HFFc6 (cell line): ENCODE measurements at regions not wholly inside any gene's neighbourhood (a gene's known extent, or its start where the extent isn't known, plus 50 kb on each side); places are given as distances from the start of the nearest gene placed in this dataset.
A peak's percentile ranks its signal among the peaks of the same experiment; 100 is the strongest.

Experiments used
- DNase-seq: peaks from one replicate; pipeline ENCODE4 v3.0.0-alpha.2; 2018
- H3K27ac Mint-ChIP-seq: 2 replicates; pipeline ENCODE4 v1.8.0; 2020; ENCODE audit warnings: mild to moderate bottlenecking, mixed read lengths
- H3K27me3 Mint-ChIP-seq: 2 replicates; pipeline ENCODE4 v1.8.0; 2021; ENCODE audit warnings: mild to moderate bottlenecking, moderate library complexity, mixed read lengths; ENCODE audit not compliant: insufficient read depth
- H3K36me3 Mint-ChIP-seq: 2 replicates; pipeline ENCODE4 v1.8.0; 2021; ENCODE audit warnings: low read depth, mixed read lengths
- H3K4me1 Mint-ChIP-seq: 2 replicates; pipeline ENCODE4 v1.8.0; 2020; ENCODE audit warnings: low read depth, mixed read lengths
- H3K4me3 Mint-ChIP-seq: 2 replicates; pipeline ENCODE4 v1.8.0; 2020; ENCODE audit warnings: mild to moderate bottlenecking, moderate library complexity, mixed read lengths
- H3K9me3 Mint-ChIP-seq: 2 replicates; pipeline ENCODE4 v1.8.0; 2020; ENCODE audit warnings: mild to moderate bottlenecking, mixed read lengths
- CTCF ChIP-seq: fragments of 200-600 bp; sonication (generic); IDR thresholded peaks from 2 replicates; pipeline ENCODE4 v1.5.0; 2021; ENCODE audit warnings: antibody characterized with exemption, mild to moderate bottlenecking

DNA sequence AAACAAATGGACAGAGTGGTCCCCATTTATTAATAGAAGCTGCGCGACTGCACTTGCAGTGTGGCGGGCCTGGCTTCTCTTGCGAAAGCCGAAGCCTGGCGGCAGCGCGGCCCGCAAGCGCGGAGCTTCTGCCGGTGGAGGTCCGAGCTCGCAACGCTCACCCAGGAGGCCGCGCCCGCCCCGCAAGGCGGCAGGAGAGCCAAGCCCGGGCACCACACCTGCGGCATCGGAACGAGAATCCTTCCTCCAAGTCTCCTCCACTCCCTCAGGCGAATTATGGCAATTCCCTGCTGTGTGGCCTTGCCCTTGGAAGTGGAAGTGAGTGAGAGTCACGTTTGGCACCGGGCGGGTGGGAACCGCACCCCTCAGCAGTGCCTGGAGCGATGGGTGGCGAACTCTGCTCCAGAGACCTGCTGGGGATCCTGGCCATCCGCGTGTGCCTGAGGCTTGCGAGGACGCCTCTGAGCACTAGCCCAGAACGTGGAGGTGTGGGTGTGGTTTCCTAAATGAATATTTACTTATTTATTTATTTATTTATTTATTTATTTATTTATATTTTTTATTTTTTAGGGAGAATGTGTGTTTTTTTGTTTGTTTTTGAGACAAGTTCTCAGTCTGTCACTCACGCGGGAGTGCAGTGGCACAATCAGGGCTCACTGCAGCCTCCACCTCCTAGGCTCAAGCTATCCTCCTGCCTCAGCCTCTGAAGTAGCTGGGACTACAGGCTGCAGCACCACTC is 133.7 kb upstream of the UBE2E1 start:
- Mint-ChIP-seq H3K9me3 (no peaks in the 10 kb centered on the region), H3K27me3 (peaks cover 2% of the 10 kb centered on the region; the same call in 1 of the 2 replicates), H3K4me1 (peaks cover 53% of the 10 kb centered on the region), H3K27ac (no peak overlapping the region; the same call in 1 of the 2 replicates), H3K36me3 (no peaks in the 10 kb centered on the region), H3K4me3 (peak overlapping the region; percentile 78)
- no peak for DNase-seq
- no peak for TF ChIP-seq CTCF

- no peak for TF ChIP-seq CTCF
- Mint-ChIP-seq H3K4me3 (peak overlapping the region; percentile 33; the same call in 1 of the 2 replicates), H3K4me1 (peaks cover 46% of the 10 kb centered on the region)
Observed at GRCh38 chr3:23672628-23673027, 133.1 kb upstream of the UBE2E1 start.

DNA sequence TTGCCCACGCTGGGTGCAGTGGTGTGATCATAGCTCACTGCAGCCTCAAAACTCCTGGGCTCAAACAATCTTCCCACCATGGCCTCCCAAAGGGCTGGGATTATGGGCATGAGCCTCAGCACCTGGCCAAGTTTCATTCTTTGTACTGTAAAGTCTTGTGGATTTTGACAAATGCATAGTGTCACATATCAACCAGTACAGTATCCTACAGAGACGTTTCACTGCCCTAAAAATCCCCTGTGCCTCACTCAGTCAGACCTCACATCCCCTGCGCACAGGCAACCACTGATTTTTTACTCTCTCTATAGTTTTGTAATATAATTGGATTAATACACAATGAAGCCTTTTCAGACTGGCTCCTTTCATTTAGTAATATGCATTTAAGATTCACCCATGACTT is 130.7 kb upstream of the UBE2E1 start:
- DNase-seq = no peak
- H3K36me3 Mint-ChIP-seq = peaks cover 7% of the 10 kb centered on the region; the same call in 1 of the 2 replicates
- peaks cover 1% of the 10 kb centered on the region; the same call in 1 of the 2 replicates for H3K27me3 Mint-ChIP-seq
- TF ChIP-seq CTCF = no peak
- peaks cover 6% of the 10 kb centered on the region; the same call in 1 of the 2 replicates for H3K9me3 Mint-ChIP-seq
- H3K4me3 Mint-ChIP-seq = no peak overlapping the region
- no peak overlapping the region for H3K27ac Mint-ChIP-seq
- peaks cover 23% of the 10 kb centered on the region for H3K4me1 Mint-ChIP-seq

More at GRCh38 chr3:23672628-23673027, 133.1 kb upstream of the UBE2E1 start:
- Mint-ChIP-seq H3K27me3 (peaks cover 2% of the 10 kb centered on the region; the same call in 1 of the 2 replicates), H3K9me3 (no peaks in the 10 kb centered on the region), H3K27ac (0 out of 2 replicates have a peak overlapping the region, but pooled peaks have one; percentile 23), H3K36me3 (no peaks in the 10 kb centered on the region)
- DNase-seq = no peak

DNA sequence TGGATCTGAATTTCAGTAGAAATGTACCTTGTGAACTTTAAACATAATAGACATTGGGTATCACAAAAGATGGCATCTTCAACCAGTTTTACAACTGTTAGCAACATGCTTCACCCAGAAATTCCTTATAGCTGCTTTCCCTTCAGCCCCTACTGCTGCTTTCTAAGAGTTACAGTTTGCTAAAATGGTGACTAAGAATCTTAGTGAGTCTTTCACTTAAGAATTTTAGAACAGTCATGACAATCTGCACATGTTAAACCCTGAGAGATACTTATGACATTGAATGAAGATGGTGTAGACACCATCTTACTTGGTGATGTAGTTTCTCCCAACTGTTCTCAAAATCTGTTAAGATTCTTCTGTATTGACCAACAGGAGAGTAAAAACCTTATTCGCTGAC is 129.7 kb upstream of the UBE2E1 start:
- DNase-seq = peak; percentile 49
- Mint-ChIP-seq H3K4me3 (no peak overlapping the region), H3K27ac (peak overlapping the region; percentile 45; the same call in 1 of the 2 replicates), H3K4me1 (peaks cover 12% of the 10 kb centered on the region), H3K36me3 (peaks cover 7% of the 10 kb centered on the region; the same call in 1 of the 2 replicates), H3K9me3 (peaks cover 6% of the 10 kb centered on the region; the same call in 1 of the 2 replicates), H3K27me3 (peaks cover 1% of the 10 kb centered on the region; the same call in 1 of the 2 replicates)
- 0 out of 2 replicates have a peak, but pooled peaks have one; percentile 7 for TF ChIP-seq CTCF

GRCh38 chr3:23682646-23683045 is 123.1 kb upstream of the UBE2E1 start:
- Mint-ChIP-seq H3K9me3 (peaks cover 6% of the 10 kb centered on the region; the same call in 1 of the 2 replicates), H3K4me1 (peaks cover 25% of the 10 kb centered on the region), H3K4me3 (no peak overlapping the region), H3K36me3 (peaks cover 7% of the 10 kb centered on the region; the same call in 1 of the 2 replicates), H3K27ac (no peak overlapping the region), H3K27me3 (no peaks in the 10 kb centered on the region)
- no peak for DNase-seq
- TF ChIP-seq CTCF = no peak
